Suppressor macrophage treated with lipopolysaccharide for 4 hours (primary cell): ENCODE measurements at regions not wholly inside any gene's neighbourhood (a gene's known extent, or its start where the extent isn't known, plus 50 kb on each side); places are given as distances from the start of the nearest gene placed in this dataset.

Experiments
- DNase-seq: peaks from one replicate; pipeline ENCODE4 v3.0.0-alpha.2; 2020

GRCh38 chr17:79212149-79213087 is 137.8 kb downstream of the ENGASE start:
- no peak for DNase-seq

GRCh38 chr17:79211061-79211770 is 136.6 kb downstream of the ENGASE start:
- DNase-seq, result no peak

GRCh38 chr17:79210638-79211037 is 136.0 kb downstream of the ENGASE start:
- DNase-seq, result no peak

GRCh38 chr17:79207960-79208359 is 133.3 kb downstream of the ENGASE start:
- no peak for DNase-seq

GRCh38 chr17:79205688-79206205 is 131.1 kb downstream of the ENGASE start:
- DNase-seq, result no peak

- no peak for DNase-seq
Observed at GRCh38 chr17:79204261-79204660, 129.6 kb downstream of the ENGASE start.

- no peak for DNase-seq
Observed at GRCh38 chr17:79203657-79204056, 129.0 kb downstream of the ENGASE start.

- DNase-seq, result no peak
Observed at GRCh38 chr17:79203016-79203415, 128.4 kb downstream of the ENGASE start.

GRCh38 chr17:79202480-79202879 is 127.9 kb downstream of the ENGASE start:
- DNase-seq, result no peak

GRCh38 chr17:79201536-79202227 is 127.1 kb downstream of the ENGASE start:
- DNase-seq, result no peak

GRCh38 chr17:79201119-79201518 is 126.5 kb downstream of the ENGASE start:
- DNase-seq, result no peak

- no peak for DNase-seq
Observed at GRCh38 chr17:79196913-79197312, 122.3 kb downstream of the ENGASE start.

GRCh38 chr17:79192503-79193351 is 118.1 kb downstream of the ENGASE start:
- DNase-seq, result no peak

GRCh38 chr17:79191270-79191934 is 116.8 kb downstream of the ENGASE start:
- no peak for DNase-seq

- no peak for DNase-seq
Observed at GRCh38 chr17:79189305-79189704, 114.7 kb downstream of the ENGASE start.

- no peak for DNase-seq
Observed at GRCh38 chr17:79188685-79189084, 114.1 kb downstream of the ENGASE start.

GRCh38 chr17:79188048-79188447 is 113.4 kb downstream of the ENGASE start:
- DNase-seq, result peak; percentile 22

- no peak for DNase-seq
Observed at GRCh38 chr17:79187186-79187585, 112.6 kb downstream of the ENGASE start.

- no peak for DNase-seq
Observed at GRCh38 chr17:79186406-79186805, 111.8 kb downstream of the ENGASE start.

GRCh38 chr17:79185671-79186070 is 111.0 kb downstream of the ENGASE start:
- DNase-seq, result no peak

- no peak for DNase-seq
Observed at GRCh38 chr17:79184219-79184618, 109.6 kb downstream of the ENGASE start.
